Lower leg skin (tissue), 3 donors: ENCODE measurements at regions not wholly inside any gene's neighbourhood (a gene's known extent, or its start where the extent isn't known, plus 50 kb on each side); places are given as distances from the start of the nearest gene placed in this dataset.

Experiments used
- POLR2A ChIP-seq, 2 donors: fragments of 450-650 bp; IDR thresholded peaks; one replicate each; pipeline ENCODE4 v1.6.1; 2016 to 2017; ENCODE audit warnings: antibody characterized with exemption in 2 of 2, mild to moderate bottlenecking in 1 of 2, moderate library complexity in 1 of 2
- TF ChIP-seq, protein P1 (sequence below), 3 donors: fragments of 450-650 bp; IDR thresholded peaks; one replicate each; pipeline ENCODE4 v1.5.1; 2016; ENCODE audit warnings: antibody characterized with exemption in 3 of 3, mild to moderate bottlenecking in 3 of 3, moderate library complexity in 2 of 3

DNA sequence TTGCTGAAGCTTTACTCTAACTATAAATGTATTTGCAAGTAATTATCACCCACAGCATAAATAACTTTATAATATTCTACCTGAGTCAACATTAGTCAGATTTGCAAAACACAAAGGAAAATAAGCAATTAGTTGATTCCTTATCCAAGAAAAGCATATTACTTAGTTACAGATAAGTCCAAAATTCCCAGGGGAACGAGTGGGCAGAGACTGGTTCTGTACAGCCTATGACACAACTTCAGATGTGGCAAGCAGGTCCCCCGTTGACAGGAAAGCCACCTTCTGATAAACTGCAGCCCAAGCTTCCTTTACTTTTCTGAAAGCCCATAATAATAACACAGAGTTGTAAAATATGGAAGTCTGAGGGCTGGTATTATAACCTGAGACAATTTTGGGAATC is 62.4 kb upstream of the NDP start:
- TF ChIP-seq, protein P1, sequence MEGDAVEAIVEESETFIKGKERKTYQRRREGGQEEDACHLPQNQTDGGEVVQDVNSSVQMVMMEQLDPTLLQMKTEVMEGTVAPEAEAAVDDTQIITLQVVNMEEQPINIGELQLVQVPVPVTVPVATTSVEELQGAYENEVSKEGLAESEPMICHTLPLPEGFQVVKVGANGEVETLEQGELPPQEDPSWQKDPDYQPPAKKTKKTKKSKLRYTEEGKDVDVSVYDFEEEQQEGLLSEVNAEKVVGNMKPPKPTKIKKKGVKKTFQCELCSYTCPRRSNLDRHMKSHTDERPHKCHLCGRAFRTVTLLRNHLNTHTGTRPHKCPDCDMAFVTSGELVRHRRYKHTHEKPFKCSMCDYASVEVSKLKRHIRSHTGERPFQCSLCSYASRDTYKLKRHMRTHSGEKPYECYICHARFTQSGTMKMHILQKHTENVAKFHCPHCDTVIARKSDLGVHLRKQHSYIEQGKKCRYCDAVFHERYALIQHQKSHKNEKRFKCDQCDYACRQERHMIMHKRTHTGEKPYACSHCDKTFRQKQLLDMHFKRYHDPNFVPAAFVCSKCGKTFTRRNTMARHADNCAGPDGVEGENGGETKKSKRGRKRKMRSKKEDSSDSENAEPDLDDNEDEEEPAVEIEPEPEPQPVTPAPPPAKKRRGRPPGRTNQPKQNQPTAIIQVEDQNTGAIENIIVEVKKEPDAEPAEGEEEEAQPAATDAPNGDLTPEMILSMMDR (IDR thresholded peaks at IDR 0.05), result no peak
- no peak for TF ChIP-seq POLR2A (IDR thresholded peaks at IDR 0.05)
